Natural killer cell (primary cell): ENCODE measurements at regions not wholly inside any gene's neighbourhood (a gene's known extent, or its start where the extent isn't known, plus 50 kb on each side); places are given as distances from the start of the nearest gene placed in this dataset.

ENCODE experiments used
- ATAC-seq, 3 donors: fragments of 150-1000 bp in 2 of 3; fragments of 200-7000 bp in 1 of 3; cut with Tn5 transposase; 1 replicate in 1 of 3; 2 replicates in 2 of 3; pipeline ENCODE4 v1.10.0; 2021; ENCODE audit warnings: mild to moderate bottlenecking in 2 of 3, moderate library complexity in 2 of 3
- DNase-seq, 2 donors: peaks; one replicate each; pipeline versions ENCODE4 v3.0.0 to v3.0.0-alpha.2; 2013 to 2021; ENCODE audit warnings: mixed read lengths in 1 of 2
- H3K27ac ChIP-seq: one replicate; pipeline ENCODE4 v1.5.1; 2013; ENCODE audit warnings: mild to moderate bottlenecking, low read length
- H3K27me3 ChIP-seq: one replicate; pipeline ENCODE4 v1.6.1; 2013; ENCODE audit warnings: low read length; ENCODE audit not compliant: control insufficient read depth, insufficient read depth
- H3K36me3 ChIP-seq: one replicate; pipeline ENCODE4 v1.6.1; 2013; ENCODE audit warnings: low read length; ENCODE audit not compliant: control insufficient read depth, insufficient read depth
- H3K4me1 ChIP-seq: one replicate; pipeline ENCODE4 v1.6.1; 2013; ENCODE audit warnings: low read length; ENCODE audit not compliant: control insufficient read depth, insufficient read depth
- H3K4me3 ChIP-seq: one replicate; pipeline ENCODE4 v1.5.1; 2013; ENCODE audit warnings: low read length
- H3K9me3 ChIP-seq: one replicate; pipeline ENCODE4 v1.6.1; 2013; ENCODE audit warnings: low read length; ENCODE audit not compliant: control insufficient read depth, insufficient read depth
- H3K27ac Mint-ChIP-seq, 2 donors: one replicate each; pipeline ENCODE4 v1.8.0; 2022; ENCODE audit warnings: mild to moderate bottlenecking in 2 of 2, mixed read lengths in 2 of 2, moderate library complexity in 1 of 2
- H3K27me3 Mint-ChIP-seq, 2 donors: one replicate each; pipeline ENCODE4 v1.8.0; 2022; ENCODE audit warnings: low read depth in 2 of 2, mixed read lengths in 2 of 2
- H3K36me3 Mint-ChIP-seq: one replicate; pipeline ENCODE4 v1.8.0; 2022; ENCODE audit warnings: mixed read lengths
- H3K4me1 Mint-ChIP-seq, 2 donors: one replicate each; pipeline ENCODE4 v1.8.0; 2022; ENCODE audit warnings: mixed read lengths in 2 of 2
- H3K4me3 Mint-ChIP-seq: one replicate; pipeline ENCODE4 v1.8.0; 2022; ENCODE audit warnings: mild to moderate bottlenecking, moderate library complexity, mixed read lengths
- H3K9me3 Mint-ChIP-seq, 2 donors: one replicate each; pipeline ENCODE4 v1.8.0; 2022; ENCODE audit warnings: mixed read lengths in 2 of 2
- CTCF ChIP-seq: fragments of 200-600 bp; IDR thresholded peaks from one replicate; pipeline ENCODE4 v1.8.0; 2022; ENCODE audit warnings: antibody characterized with exemption
- WGBS: methylation state at CpG from one replicate; pipeline ENCODE4 v1.1.7; 2013; ENCODE audit warnings: missing lambda C conversion rate; ENCODE audit not compliant: insufficient coverage; 5-methylcytosine and 5-hydroxymethylcytosine counted together
- intact Hi-C: fragments of 100-400 bp; cut with micrococcal nuclease; formaldehyde crosslinking; loops from one replicate; pipeline ENCODE4 v1.14.2; 2022

GRCh38 chr17:63113167-63113566 lies 147.1 kb downstream of the TANC2 start:
- WGBS: 80% methylated on average over 1 of the region's 4 CpGs
- no peak overlapping the region for H3K4me3 ChIP-seq
- H3K27me3 ChIP-seq: no peaks in the 10 kb centered on the region
- Mint-ChIP-seq H3K27ac (no peak overlapping the region), H3K9me3 (no peaks in the 10 kb centered on the region), H3K4me3 (no peak overlapping the region), H3K4me1 (peaks cover 0 to 5% of the 10 kb centered on the region in 2 donors), H3K36me3 (no peaks in the 10 kb centered on the region), H3K27me3 (no peaks in the 10 kb centered on the region)
- DNase-seq (no peak), ATAC-seq (no peak)
- H3K27ac ChIP-seq: no peak overlapping the region
- H3K4me1 ChIP-seq: no peaks in the 10 kb centered on the region
- no peaks in the 10 kb centered on the region for H3K9me3 ChIP-seq
- intact Hi-C loops: no loop called here
- no peaks in the 10 kb centered on the region for H3K36me3 ChIP-seq
- TF ChIP-seq CTCF: no peak

DNA sequence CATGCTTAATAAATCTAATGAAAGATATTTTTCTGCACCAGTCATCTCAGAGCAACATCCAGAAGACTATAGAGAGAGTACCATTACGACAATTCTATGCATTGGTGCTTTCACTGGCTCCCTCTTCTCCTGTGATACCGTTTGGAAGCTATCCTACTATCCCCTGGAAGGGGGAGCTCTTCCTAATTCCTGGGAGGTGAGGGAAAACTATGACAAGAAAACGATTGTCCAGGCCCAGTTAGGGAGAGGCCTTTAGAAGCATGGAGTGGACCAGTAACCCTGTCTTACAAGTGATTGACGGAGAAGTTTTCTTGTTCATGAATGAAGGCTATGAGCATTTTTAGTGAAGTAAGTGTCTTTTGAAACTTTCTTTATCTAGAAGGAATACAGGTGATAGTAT lies 150.2 kb downstream of the TANC2 start:
- H3K4me3 Mint-ChIP-seq: no peak overlapping the region
- H3K9me3 Mint-ChIP-seq: no peaks in the 10 kb centered on the region
- H3K27ac ChIP-seq: no peak overlapping the region
- H3K4me1 ChIP-seq: no peaks in the 10 kb centered on the region
- no peaks in the 10 kb centered on the region for H3K27me3 Mint-ChIP-seq
- no peak for TF ChIP-seq CTCF
- intact Hi-C loops: no loop called here
- WGBS: 89% methylated on average over 4 of the region's 4 CpGs
- no peaks in the 10 kb centered on the region for H3K27me3 ChIP-seq
- DNase-seq (no peak), ATAC-seq (no peak)
- no peak overlapping the region for H3K4me3 ChIP-seq
- H3K4me1 Mint-ChIP-seq: peaks cover 0 to 5% of the 10 kb centered on the region in 2 donors
- no peaks in the 10 kb centered on the region for H3K36me3 ChIP-seq
- no peaks in the 10 kb centered on the region for H3K36me3 Mint-ChIP-seq
- no peaks in the 10 kb centered on the region for H3K9me3 ChIP-seq
- H3K27ac Mint-ChIP-seq: no peak overlapping the region

GRCh38 chr17:63116967-63117830 lies 151.2 kb downstream of the TANC2 start:
- no peaks in the 10 kb centered on the region for H3K36me3 ChIP-seq
- H3K4me3 ChIP-seq: no peak overlapping the region
- Mint-ChIP-seq H3K36me3 (no peaks in the 10 kb centered on the region), H3K9me3 (no peaks in the 10 kb centered on the region), H3K4me3 (no peak overlapping the region), H3K4me1 (peaks cover 0 to 1% of the 10 kb centered on the region in 2 donors), H3K27me3 (no peaks in the 10 kb centered on the region), H3K27ac (no peak overlapping the region)
- no peaks in the 10 kb centered on the region for H3K27me3 ChIP-seq
- intact Hi-C loops: no loop called here
- DNase-seq: no peak
- H3K4me1 ChIP-seq: no peaks in the 10 kb centered on the region
- H3K9me3 ChIP-seq: no peaks in the 10 kb centered on the region
- TF ChIP-seq CTCF: no peak
- no peak for ATAC-seq
- H3K27ac ChIP-seq: no peak overlapping the region
- WGBS: 98% methylated on average over 6 of the region's 8 CpGs

GRCh38 chr17:63120406-63120805 lies 154.4 kb downstream of the TANC2 start:
- no peak for TF ChIP-seq CTCF
- no peak overlapping the region for H3K4me3 ChIP-seq
- no peak overlapping the region for H3K27ac Mint-ChIP-seq
- no peak overlapping the region for H3K4me3 Mint-ChIP-seq
- no peaks in the 10 kb centered on the region for H3K36me3 Mint-ChIP-seq
- H3K27ac ChIP-seq: no peak overlapping the region
- no peaks in the 10 kb centered on the region for H3K36me3 ChIP-seq
- no peaks in the 10 kb centered on the region for H3K27me3 ChIP-seq
- intact Hi-C loops: no loop called here
- DNase-seq (no peak), ATAC-seq (no peak)
- 100% methylated on average over 1 of the region's 2 CpGs for WGBS
- no peaks in the 10 kb centered on the region for H3K9me3 Mint-ChIP-seq
- peaks cover 0 to 9% of the 10 kb centered on the region in 2 donors for H3K4me1 Mint-ChIP-seq
- no peaks in the 10 kb centered on the region for H3K27me3 Mint-ChIP-seq
- no peaks in the 10 kb centered on the region for H3K4me1 ChIP-seq
- no peaks in the 10 kb centered on the region for H3K9me3 ChIP-seq
